ENCODE measurements at regions not wholly inside any gene's neighbourhood (a gene's known extent, or its start where the extent isn't known, plus 50 kb on each side); places are given as distances from the start of the nearest gene placed in this dataset.

DNA sequence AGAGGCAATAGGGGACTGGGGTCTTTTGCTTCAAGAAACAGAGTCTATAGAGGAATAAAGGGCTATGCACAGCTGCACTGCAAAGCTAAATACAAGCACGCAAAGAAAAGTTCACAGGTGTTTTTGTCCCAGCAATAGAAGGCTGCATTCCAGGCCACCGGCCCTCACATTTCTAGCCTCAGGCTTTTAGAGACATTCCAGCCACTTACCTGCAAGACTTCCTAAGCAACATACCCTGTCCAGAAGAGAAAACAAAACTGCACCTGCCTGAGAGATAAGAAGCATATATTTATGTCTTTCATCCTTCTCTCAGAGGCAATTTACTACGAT is 220.5 kb downstream of the OPA1 start:
- TF ChIP-seq POLR2A (IDR thresholded peaks at IDR 0.05; ENCODE audit: control extremely low read depth in 1 of 2, low read depth in 2 of 2, low read length in 2 of 2) (no peak), TAF1 (IDR thresholded peaks at IDR 0.05; ENCODE audit: low read depth, low read length) (no peak), TBP (IDR thresholded peaks at IDR 0.05; ENCODE audit: low read depth, low read length) (no peak), EZH2 (IDR thresholded peaks at IDR 0.05; ENCODE audit: low read depth, low read length, severe bottlenecking) (no peak), GABPA (IDR thresholded peaks at IDR 0.05; ENCODE audit: borderline replicate concordance, insufficient read depth, low read length) (no peak)
- TF ChIP-seq, protein P1, sequence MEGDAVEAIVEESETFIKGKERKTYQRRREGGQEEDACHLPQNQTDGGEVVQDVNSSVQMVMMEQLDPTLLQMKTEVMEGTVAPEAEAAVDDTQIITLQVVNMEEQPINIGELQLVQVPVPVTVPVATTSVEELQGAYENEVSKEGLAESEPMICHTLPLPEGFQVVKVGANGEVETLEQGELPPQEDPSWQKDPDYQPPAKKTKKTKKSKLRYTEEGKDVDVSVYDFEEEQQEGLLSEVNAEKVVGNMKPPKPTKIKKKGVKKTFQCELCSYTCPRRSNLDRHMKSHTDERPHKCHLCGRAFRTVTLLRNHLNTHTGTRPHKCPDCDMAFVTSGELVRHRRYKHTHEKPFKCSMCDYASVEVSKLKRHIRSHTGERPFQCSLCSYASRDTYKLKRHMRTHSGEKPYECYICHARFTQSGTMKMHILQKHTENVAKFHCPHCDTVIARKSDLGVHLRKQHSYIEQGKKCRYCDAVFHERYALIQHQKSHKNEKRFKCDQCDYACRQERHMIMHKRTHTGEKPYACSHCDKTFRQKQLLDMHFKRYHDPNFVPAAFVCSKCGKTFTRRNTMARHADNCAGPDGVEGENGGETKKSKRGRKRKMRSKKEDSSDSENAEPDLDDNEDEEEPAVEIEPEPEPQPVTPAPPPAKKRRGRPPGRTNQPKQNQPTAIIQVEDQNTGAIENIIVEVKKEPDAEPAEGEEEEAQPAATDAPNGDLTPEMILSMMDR (IDR thresholded peaks at IDR 0.05; ENCODE audit: control extremely low read depth in 1 of 3, insufficient read depth in 1 of 3, low read depth in 1 of 3, low read length in 3 of 3) = no peak
- TF ChIP-seq, protein P2, sequence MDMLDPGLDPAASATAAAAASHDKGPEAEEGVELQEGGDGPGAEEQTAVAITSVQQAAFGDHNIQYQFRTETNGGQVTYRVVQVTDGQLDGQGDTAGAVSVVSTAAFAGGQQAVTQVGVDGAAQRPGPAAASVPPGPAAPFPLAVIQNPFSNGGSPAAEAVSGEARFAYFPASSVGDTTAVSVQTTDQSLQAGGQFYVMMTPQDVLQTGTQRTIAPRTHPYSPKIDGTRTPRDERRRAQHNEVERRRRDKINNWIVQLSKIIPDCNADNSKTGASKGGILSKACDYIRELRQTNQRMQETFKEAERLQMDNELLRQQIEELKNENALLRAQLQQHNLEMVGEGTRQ (IDR thresholded peaks at IDR 0.05; ENCODE audit: low read length) = no peak

Measured in H1 (cell line).